ENCODE measurements at regions not wholly inside any gene's neighbourhood (a gene's known extent, or its start where the extent isn't known, plus 50 kb on each side); places are given as distances from the start of the nearest gene placed in this dataset.

DNA sequence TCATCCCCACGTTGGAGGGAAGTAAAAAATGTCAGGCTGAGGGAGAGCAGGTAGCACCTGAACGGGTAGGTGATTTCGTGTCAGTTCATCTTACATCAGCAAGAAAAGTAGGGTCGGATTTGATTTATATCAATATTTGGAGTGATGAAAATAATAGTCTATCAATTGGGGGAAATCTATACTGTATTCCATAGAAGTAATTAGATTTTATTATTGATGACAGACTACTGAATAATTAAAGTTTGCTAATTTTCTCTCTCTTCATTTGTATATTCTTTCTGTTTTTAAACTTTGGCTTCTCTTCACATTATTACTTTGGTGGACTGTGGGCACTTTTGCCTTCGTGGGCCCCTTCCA lies 78.4 kb downstream of the OLIG3 start:
- no peak for TF ChIP-seq EZH2 (IDR thresholded peaks at IDR 0.05; ENCODE audit: low read depth)
- TF ChIP-seq, protein P1, sequence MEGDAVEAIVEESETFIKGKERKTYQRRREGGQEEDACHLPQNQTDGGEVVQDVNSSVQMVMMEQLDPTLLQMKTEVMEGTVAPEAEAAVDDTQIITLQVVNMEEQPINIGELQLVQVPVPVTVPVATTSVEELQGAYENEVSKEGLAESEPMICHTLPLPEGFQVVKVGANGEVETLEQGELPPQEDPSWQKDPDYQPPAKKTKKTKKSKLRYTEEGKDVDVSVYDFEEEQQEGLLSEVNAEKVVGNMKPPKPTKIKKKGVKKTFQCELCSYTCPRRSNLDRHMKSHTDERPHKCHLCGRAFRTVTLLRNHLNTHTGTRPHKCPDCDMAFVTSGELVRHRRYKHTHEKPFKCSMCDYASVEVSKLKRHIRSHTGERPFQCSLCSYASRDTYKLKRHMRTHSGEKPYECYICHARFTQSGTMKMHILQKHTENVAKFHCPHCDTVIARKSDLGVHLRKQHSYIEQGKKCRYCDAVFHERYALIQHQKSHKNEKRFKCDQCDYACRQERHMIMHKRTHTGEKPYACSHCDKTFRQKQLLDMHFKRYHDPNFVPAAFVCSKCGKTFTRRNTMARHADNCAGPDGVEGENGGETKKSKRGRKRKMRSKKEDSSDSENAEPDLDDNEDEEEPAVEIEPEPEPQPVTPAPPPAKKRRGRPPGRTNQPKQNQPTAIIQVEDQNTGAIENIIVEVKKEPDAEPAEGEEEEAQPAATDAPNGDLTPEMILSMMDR (conservative IDR thresholded peaks at IDR 0.05), result no peak
- Histone ChIP-seq H4K20me1 (ENCODE audit: insufficient read depth) (no peaks in the 10 kb centered on the region), H3K9me2 (ENCODE audit: insufficient read depth) (no peaks in the 10 kb centered on the region), H3K27ac (no peak overlapping the region), H3K9me3 (ENCODE audit: insufficient read depth, low read depth) (no peaks in the 10 kb centered on the region), H3K79me2 (ENCODE audit: low read depth) (no peaks in the 10 kb centered on the region), H3K36me3 (ENCODE audit: low read depth) (no peaks in the 10 kb centered on the region), H3K4me3 (peak overlapping the region; percentile 45; the same call in 1 of the 2 replicates), H3K4me1 (replicated peaks; ENCODE audit: insufficient read depth) (no peaks in the 10 kb centered on the region), H3F3A (ENCODE audit: insufficient read depth, low read depth) (no peaks in the 10 kb centered on the region), H3K4me2 (peak overlapping the region; percentile 73), H2AFZ (peak overlapping the region; percentile 82), H3K27me3 (ENCODE audit: insufficient read depth, low read depth) (no peaks in the 10 kb centered on the region)
- no peak for DNase-seq
- intact Hi-C loops (cut with micrococcal nuclease; ENCODE audit: unreplicated experiment), result loop anchor here (1.0 to 5.0 kb wide), 2 partner anchors 144 to 322 kb away; no protein-coding TSS in a partner anchor
- CTCF ChIA-PET, result interaction anchor here (1.0 kb wide), 1 partner anchor 585 kb away, joined by 3 read pairs; no protein-coding TSS in a partner anchor
- no TSS peak for BruUV-seq (replicated peaks)
- POLR2A ChIA-PET (ENCODE audit: unreplicated experiment), result no interaction called here

DNA sequence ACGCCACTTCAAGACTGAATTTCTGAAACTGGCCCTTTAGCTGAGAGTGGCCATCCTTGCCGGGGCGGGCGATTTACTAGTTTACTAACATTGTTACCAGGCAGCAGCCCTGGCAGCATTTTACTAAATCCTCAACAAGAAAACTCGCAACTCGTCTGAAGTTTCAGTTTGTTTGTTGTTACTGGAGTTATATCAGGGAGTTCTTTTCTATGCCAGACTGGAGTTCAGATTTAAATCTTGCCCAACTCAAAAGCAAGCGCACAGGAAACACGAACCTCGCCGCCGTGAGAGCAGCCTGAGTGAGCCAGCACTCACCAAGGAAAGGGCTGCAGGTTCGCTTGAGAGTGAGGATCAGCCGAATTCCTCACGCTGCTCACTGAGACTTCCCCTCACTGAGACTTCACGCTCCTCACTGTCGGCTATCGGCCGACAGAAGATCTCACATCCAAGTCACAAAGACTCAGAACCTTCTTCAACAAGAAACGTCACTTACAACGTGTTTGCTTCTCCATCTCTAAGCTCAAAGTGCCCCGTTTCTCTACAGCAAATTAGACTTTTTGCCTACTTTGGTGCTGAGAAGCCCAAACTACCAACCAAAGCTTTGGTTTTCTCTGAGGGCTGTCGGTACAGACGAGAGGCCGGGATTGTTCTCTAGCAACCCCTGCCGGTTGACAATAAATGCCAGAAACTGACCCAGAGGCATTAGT lies 78.9 kb downstream of the OLIG3 start:
- Histone ChIP-seq H3K4me3 (peak overlapping the region; percentile 45), H3K4me2 (peak overlapping the region; percentile 73), H3K9me2 (ENCODE audit: insufficient read depth) (no peaks in the 10 kb centered on the region), H3K4me1 (replicated peaks; ENCODE audit: insufficient read depth) (no peaks in the 10 kb centered on the region), H4K20me1 (ENCODE audit: insufficient read depth) (no peaks in the 10 kb centered on the region), H3K79me2 (ENCODE audit: low read depth) (no peaks in the 10 kb centered on the region), H3K36me3 (ENCODE audit: low read depth) (no peaks in the 10 kb centered on the region), H3F3A (ENCODE audit: insufficient read depth, low read depth) (no peaks in the 10 kb centered on the region), H3K27me3 (ENCODE audit: insufficient read depth, low read depth) (no peaks in the 10 kb centered on the region), H2AFZ (peak overlapping the region; percentile 82), H3K9me3 (ENCODE audit: insufficient read depth, low read depth) (no peaks in the 10 kb centered on the region), H3K27ac (no peak overlapping the region)
- intact Hi-C loops (cut with micrococcal nuclease; ENCODE audit: unreplicated experiment), result loop anchor here (1.0 to 5.0 kb wide), 2 partner anchors 143 to 321 kb away; no protein-coding TSS in a partner anchor
- ChIA-PET CTCF (interaction anchor here (1.0 kb wide), 1 partner anchor 586 kb away, joined by 3 read pairs; no protein-coding TSS in a partner anchor), POLR2A (ENCODE audit: unreplicated experiment) (interaction anchor here (0.6 kb wide), 1 partner anchor 144 kb away, joined by 4 read pairs; no protein-coding TSS in a partner anchor)
- BruUV-seq (replicated peaks), result no TSS peak
- TF ChIP-seq, protein P1 (conservative IDR thresholded peaks at IDR 0.05), result peak; percentile 71
- TF ChIP-seq EZH2 (IDR thresholded peaks at IDR 0.05; ENCODE audit: low read depth), result no peak
- DNase-seq, result peak; percentile 40 to 51

DNA sequence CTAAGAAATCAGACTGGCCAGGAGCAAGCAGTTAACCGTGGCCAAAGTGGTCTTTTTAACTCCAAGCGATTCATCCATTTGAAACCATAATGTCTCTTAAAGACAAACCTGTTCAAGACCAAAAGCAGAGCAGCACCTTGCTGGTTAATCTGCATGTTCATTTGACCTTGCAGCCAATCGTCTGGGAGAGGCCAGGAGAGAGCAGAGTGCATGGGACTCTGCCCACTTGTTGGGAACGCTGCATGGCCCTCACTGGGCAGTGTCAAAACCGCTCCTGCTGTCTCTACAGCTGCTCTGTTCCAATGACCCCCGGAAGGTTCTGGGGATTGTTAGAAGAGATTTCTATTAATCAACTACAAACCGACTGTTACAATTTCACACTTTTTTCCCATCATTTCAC lies 79.6 kb downstream of the OLIG3 start:
- intact Hi-C loops (cut with micrococcal nuclease; ENCODE audit: unreplicated experiment), result no loop called here
- CTCF ChIA-PET, result no interaction called here

More for the DNA sequence above, 79.6 kb downstream of the OLIG3 start:
- H2AFZ ChIP-seq, result no peak overlapping the region; the same call in 1 of the 2 replicates
- H3K9me3 ChIP-seq (ENCODE audit: insufficient read depth, low read depth), result no peaks in the 10 kb centered on the region
- H3K4me3 ChIP-seq, result no peak overlapping the region
- H3F3A ChIP-seq (ENCODE audit: insufficient read depth, low read depth), result no peaks in the 10 kb centered on the region
- no peaks in the 10 kb centered on the region for H3K9me2 ChIP-seq (ENCODE audit: insufficient read depth)
- H3K36me3 ChIP-seq (ENCODE audit: low read depth), result no peaks in the 10 kb centered on the region
- no peaks in the 10 kb centered on the region for H3K4me1 ChIP-seq (replicated peaks; ENCODE audit: insufficient read depth)
- no peaks in the 10 kb centered on the region for H3K27me3 ChIP-seq (ENCODE audit: insufficient read depth, low read depth)
- H4K20me1 ChIP-seq (ENCODE audit: insufficient read depth), result no peaks in the 10 kb centered on the region
- H3K4me2 ChIP-seq, result peak overlapping the region; percentile 73; the same call in 1 of the 2 replicates
- BruUV-seq (replicated peaks), result no TSS peak
- TF ChIP-seq, protein P1 (conservative IDR thresholded peaks at IDR 0.05), result no peak
- TF ChIP-seq EZH2 (IDR thresholded peaks at IDR 0.05; ENCODE audit: low read depth), result no peak
- no peak overlapping the region for H3K27ac ChIP-seq
- DNase-seq, result no peak
- POLR2A ChIA-PET (ENCODE audit: unreplicated experiment), result no interaction called here
- no peaks in the 10 kb centered on the region for H3K79me2 ChIP-seq (ENCODE audit: low read depth)
